ENCODE measurements at regions not wholly inside any gene's neighbourhood (a gene's known extent, or its start where the extent isn't known, plus 50 kb on each side); places are given as distances from the start of the nearest gene placed in this dataset.

- DNase-seq: no peak
Observed at GRCh38 chr14:97411938-97412612, 614.9 kb downstream of the VRK1 start.

GRCh38 chr14:97413022-97413539 lies 615.9 kb downstream of the VRK1 start:
- DNase-seq: peak in 1 of 4 experiments; percentile 4

DNA sequence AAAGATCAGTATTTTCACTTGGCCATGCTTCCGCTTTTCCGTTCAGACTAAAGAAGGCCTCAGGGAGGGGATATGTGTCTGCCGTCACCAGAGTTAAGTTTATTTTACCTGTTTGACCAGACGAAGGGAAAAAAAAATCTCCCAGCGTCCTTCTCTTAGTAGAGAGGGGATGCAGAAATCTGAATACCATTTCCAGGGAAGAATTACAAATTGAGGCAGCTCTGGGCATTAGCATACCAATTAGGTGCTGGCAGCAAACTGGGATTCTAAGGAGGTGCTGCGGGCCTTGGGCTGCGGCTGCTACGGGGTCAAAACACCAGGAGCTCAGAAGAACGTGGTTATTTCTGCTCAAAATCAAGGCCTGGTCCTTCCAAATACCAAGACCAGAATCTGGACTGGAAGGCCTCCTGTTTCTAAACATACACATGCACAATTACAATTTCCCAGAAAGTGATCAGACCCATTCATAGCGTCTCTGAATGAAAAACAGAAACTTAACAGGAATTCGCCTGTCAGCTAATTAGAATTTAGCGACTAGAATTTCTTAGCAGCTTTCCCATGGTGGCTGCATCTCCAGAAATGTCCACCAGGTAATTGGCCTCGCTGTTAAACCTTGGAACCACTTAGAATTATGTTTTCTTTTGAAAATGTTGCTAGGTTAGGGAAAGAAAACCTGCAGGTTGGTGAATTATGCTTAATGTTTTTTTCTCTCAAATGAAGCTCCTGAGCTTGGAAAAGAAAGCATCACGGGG lies 617.0 kb downstream of the VRK1 start:
- no peak for DNase-seq

GRCh38 chr14:97414718-97415098 lies 617.5 kb downstream of the VRK1 start:
- DNase-seq: no peak

GRCh38 chr14:97415907-97416306 lies 618.7 kb downstream of the VRK1 start:
- DNase-seq: no peak

- no peak for DNase-seq
Observed at GRCh38 chr14:97416550-97416949, 619.4 kb downstream of the VRK1 start.

DNA sequence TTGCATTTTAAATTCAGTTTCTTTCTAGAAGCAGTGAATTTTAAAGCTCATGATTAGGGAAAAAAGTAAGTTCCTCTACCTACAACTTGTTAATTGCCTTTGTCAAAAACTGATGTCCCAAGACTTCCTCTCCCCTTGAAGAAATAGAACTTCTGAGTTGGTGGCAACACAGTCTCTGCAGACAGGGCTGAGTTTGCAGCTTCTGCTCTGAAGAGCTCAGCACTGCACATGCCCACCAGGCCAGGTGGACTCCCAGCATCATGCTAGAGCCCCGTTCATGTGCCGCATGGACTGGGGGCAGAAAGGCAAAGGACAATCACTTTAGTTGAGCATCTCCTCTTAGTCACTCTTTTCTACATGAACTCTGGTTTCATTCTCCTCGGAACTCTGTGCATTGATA lies 620.1 kb downstream of the VRK1 start:
- DNase-seq: no peak

DNA sequence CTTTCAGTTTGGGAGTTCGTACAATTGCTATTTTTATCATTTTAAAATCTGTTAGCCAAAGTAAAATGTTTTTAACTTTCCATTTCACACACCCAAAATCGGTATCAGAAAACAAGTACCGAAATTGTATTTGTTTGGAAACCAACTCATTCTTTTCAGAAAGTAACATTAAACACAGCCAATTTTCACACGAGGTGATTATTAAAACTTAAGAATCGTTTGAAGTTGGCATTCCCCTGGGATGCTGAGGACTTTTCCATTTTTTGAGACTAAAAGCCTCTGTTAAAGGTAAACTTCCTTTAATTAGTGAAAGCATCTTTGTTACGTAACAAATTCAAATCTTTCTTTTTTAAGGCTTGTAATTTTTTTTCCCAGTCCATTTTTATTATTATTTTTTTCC lies 623.0 kb downstream of the VRK1 start:
- DNase-seq: no peak

GRCh38 chr14:97426776-97427175 lies 629.6 kb downstream of the VRK1 start:
- DNase-seq: no peak

GRCh38 chr14:97428808-97429440 lies 631.7 kb downstream of the VRK1 start:
- DNase-seq: no peak

- DNase-seq: no peak
Observed at GRCh38 chr14:97432586-97432985, 635.4 kb downstream of the VRK1 start.

GRCh38 chr14:97441740-97442362 lies 644.7 kb downstream of the VRK1 start:
- DNase-seq: no peak

GRCh38 chr14:97442363-97442762 lies 645.2 kb downstream of the VRK1 start:
- DNase-seq: no peak

GRCh38 chr14:97443412-97443811 lies 646.2 kb downstream of the VRK1 start:
- no peak for DNase-seq

DNA sequence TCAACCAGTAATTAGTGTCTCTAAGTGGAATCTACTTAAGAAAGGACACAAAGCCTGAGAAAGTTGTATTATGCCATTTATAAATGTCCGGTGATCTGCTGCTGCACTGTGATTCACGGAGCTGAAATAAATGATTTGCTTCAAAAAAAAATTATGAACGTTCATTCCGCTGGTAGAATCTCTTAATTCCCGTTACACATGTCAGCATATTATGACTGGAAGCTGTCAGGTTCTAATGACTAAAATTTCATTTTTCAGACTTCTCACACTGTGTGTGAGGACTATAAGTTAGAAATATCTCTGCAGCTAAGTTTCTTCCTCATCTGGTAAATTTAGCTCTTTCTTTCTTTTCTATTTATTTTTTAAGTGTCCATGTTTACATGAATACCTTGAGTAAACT lies 647.1 kb downstream of the VRK1 start:
- no peak for DNase-seq

- no peak for DNase-seq
Observed at GRCh38 chr14:97445367-97445766, 648.2 kb downstream of the VRK1 start.

DNA sequence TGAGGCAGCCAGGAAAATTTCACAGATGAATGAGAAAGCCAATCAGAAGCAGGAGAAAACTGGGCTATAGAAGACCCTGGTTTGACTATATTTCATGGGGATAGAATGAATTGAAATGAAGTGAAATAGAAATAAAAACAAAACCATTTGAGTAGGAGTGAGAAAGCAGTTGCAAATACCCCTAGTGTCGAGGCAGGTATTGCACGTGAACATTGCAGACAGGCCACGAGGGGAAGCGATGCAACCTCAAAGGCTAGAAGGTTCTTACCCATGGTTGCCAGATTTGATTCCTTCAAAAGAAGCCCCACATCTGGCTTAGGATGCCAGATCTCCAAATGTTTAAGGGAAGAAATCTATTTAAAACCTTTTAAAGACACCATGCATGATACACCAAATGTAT lies 648.9 kb downstream of the VRK1 start:
- peak in 1 of 4 experiments; percentile 3 for DNase-seq

- DNase-seq: no peak
Observed at GRCh38 chr14:97452314-97452713, 655.1 kb downstream of the VRK1 start.

DNA sequence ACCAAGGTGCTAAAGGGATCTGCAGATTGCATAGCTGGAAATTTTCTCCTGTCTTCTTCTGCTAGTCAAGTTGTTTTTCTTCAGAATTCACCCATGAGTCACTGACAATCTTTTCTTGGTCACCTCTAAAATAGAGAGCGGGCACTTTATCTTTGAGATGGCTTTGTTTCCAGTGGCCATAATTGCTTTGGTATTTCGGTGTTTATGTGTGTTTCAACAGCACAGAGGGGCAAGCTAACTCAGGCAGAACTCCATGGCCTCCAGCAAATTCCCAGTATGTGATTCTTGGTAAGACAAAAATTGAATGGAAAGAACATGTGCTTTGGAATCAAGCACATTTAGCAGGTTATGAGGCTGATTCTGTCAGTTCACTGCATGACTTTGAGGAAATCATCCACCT lies 656.8 kb downstream of the VRK1 start:
- DNase-seq: no peak

DNA sequence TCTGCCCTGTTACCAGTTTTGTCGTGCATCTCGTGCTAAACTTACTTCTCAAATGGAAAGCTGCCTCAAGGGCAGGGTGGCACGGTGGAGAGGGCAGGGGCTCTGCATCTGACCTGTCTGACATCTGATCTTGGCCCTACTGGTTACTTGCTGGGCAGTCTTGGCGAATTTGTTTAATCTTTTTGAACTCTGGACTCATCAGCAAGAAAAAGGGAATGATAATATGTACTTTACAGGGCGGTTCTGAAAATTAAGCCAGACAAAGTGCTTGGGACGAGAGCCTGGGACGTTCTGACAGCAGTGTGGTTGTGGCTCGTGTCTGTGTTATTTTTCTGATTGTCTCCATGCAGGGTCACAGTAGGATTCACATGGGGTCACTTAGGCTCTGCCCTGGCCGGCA lies 659.3 kb downstream of the VRK1 start:
- no peak for DNase-seq

DNA sequence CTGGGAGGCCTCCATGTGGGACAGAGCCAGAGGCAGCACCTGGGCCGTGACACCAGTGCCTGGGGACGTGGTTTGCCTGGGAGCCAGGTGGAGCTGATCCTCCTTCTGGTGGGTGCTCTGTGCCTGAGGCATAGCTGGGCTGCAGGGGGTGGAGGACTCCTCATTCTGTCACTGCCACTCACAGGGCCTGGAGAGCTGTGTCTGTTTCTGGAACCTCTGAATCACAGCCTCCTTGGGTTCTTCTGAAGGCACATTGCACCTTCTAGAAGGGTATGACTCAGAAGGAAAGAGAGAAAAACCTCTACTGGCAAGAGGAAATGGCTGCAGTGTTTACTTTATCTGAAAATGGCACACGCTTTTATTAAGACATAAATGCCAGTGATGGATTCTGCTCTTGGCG lies 659.8 kb downstream of the VRK1 start:
- DNase-seq: peak; percentile 10 to 45 (median 20)

DNA sequence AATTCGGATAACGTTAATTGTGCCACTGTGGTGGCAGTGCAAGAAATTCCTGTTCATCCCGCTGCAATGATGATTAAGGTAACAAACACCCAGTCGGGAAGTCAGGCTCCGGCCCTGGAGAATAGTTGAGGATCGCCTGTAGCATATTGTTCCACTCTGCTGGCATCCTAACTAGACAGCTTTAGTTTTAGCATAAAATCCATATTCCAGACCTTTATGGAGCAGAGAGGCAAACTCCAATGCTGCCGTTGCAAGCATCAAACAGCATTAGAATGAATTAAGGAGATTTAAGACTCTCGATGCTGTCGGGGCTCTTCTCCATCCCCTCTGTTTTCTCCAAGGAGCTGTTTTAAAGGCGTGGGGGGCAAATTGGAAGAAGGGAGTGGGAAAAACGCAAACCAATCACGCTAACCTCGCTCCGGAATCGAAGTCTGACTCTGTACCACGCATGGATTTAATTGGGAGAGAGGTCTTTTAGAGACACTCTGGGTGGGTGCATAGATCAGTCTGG lies 660.4 kb downstream of the VRK1 start:
- no peak for DNase-seq

DNA sequence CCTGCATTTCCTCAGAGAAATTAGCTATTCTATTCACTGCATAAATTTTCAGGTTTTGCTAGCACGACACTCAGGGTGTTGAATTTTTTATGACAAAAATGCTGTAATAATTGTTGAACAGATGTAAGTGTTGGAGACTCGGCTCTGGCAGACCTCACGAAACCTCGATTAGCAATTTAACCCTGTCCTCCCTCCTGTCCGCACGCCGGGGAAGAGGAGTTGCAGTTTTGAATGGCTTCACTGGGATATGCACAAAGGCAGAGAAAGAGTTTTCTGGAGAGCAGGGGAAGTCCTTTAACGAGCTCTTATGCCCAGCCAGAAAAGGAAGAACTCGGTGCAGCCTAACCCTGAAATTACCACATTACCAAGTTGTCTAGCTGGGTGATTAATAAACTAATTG lies 661.1 kb downstream of the VRK1 start:
- no peak for DNase-seq
